Activated CD8-positive, alpha-beta T cell treated with anti-CD3 and anti-CD28 coated beads for 36 hours (primary cell): ENCODE measurements at regions not wholly inside any gene's neighbourhood (a gene's known extent, or its start where the extent isn't known, plus 50 kb on each side); places are given as distances from the start of the nearest gene placed in this dataset.

Experiments used
- ATAC-seq: fragments of 200-7000 bp; cut with Tn5 transposase; one replicate; pipeline ENCODE4 v1.10.0; 2021; ENCODE audit warnings: mild to moderate bottlenecking, moderate library complexity
- CTCF ChIA-PET: fragments of 350-600 bp; sonication (Branson Sonifier 250); formaldehyde crosslinking; loops from one replicate; lab custom pipeline; 2021; ENCODE audit warnings: antibody characterized with exemption; lab: Charles Lee
- POLR2A ChIA-PET: fragments of 350-600 bp; sonication (Branson Sonifier 250); formaldehyde crosslinking; loops from one replicate; lab custom pipeline; 2021; ENCODE audit warnings: antibody characterized with exemption; lab: Charles Lee
- DNase-seq: peaks from one replicate; pipeline ENCODE4 v3.0.0-alpha.2; 2020
- H3K27ac Mint-ChIP-seq: one replicate; pipeline ENCODE4 v1.8.0; 2021; ENCODE audit warnings: mild to moderate bottlenecking, mixed read lengths
- H3K27me3 Mint-ChIP-seq: one replicate; pipeline ENCODE4 v1.8.0; 2021; ENCODE audit warnings: mixed read lengths
- H3K36me3 Mint-ChIP-seq: one replicate; pipeline ENCODE4 v1.8.0; 2021; ENCODE audit warnings: low read depth, mixed read lengths
- H3K4me1 Mint-ChIP-seq: one replicate; pipeline ENCODE4 v1.8.0; 2021; ENCODE audit warnings: low read depth, mixed read lengths
- H3K4me3 Mint-ChIP-seq: one replicate; pipeline ENCODE4 v1.8.0; 2021; ENCODE audit warnings: mild to moderate bottlenecking, moderate library complexity, mixed read lengths
- H3K9me3 Mint-ChIP-seq: one replicate; pipeline ENCODE4 v1.8.0; 2021; ENCODE audit warnings: mixed read lengths
- intact Hi-C: fragments of 100-400 bp; cut with micrococcal nuclease; formaldehyde crosslinking; loops from one replicate; pipeline ENCODE4 v1.10.0; 2022
- TF ChIP-seq, protein P1 (sequence below): fragments of 200-600 bp; IDR thresholded peaks from one replicate; pipeline ENCODE4 v1.8.0; 2022; ENCODE audit warnings: antibody characterized with exemption, mild to moderate bottlenecking

DNA sequence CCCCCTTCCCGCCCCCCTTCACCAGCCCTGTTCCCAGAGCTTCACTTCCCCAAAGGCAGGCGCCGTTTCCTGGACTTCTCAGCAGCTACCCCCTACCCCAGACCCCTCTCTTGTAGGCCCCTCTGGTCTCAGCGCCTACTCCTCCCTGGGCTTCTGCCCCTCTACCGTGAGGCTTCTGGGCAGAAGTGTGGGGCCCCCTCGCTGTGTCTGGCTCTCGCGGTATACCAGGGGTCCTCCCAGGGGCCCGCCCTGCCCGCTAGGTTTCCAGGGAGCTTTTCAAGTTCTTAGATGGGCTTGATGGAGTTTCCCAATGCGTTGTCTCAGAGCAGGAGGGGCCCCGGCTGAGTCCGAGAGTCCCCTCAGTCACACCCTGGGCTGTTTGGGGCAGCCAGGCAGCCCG is 247.1 kb downstream of the SEC14L1 start:
- H3K4me3 Mint-ChIP-seq, result no peak overlapping the region

DNA sequence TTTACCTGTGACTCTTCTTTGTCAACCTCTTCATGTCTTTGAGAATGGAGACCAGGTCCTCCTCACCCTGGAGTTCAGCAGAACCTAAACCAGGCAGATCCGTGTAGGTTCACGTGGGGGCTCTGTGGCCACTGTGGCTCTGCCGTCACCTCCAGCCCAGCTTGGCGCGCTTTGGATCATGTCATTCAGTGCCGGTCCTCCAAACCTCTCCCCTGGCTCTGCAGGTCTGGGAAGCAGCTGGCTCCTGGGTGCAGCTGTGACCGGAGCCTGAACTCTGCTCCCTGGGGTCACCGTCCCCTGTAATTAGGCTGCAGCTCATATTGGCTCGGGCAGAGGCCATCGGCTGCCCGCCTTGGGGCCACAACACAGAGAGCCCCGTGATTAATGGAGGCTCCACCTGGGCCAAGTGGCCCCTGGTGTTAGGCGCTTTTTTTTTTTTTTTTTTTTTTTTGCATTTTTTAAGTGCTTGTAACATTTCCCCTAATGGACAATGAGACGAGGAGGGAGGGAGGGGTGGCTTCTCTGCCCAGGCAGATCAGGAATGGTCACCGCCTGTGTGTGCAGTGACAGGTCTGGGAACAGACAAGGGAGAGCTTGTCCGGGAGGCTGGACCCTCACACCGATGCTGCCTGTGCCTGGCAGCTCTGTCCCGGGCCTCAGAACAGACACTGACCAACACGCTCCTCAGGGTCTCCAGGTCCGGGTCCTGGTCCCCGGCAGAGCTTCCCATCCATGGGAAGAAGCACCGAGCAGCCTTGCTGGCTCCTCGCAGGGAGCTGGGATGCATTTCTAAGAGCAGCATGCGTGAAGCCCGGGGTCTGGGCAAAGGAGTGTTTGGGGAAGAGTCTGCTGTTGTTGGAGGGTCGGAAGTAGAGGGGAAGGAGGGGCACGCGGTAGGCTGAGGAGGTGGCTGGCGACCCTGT is 247.9 kb downstream of the SEC14L1 start:
- POLR2A ChIA-PET, result interaction anchor here (0.6 to 4.3 kb wide), 15 partner anchors 12 to 455 kb away, joined by 3 to 52 read pairs (median 5); no protein-coding TSS in a partner anchor
- peak overlapping the region; percentile 81 for H3K4me3 Mint-ChIP-seq
- DNase-seq (no peak), ATAC-seq (no peak)
- TF ChIP-seq, protein P1, sequence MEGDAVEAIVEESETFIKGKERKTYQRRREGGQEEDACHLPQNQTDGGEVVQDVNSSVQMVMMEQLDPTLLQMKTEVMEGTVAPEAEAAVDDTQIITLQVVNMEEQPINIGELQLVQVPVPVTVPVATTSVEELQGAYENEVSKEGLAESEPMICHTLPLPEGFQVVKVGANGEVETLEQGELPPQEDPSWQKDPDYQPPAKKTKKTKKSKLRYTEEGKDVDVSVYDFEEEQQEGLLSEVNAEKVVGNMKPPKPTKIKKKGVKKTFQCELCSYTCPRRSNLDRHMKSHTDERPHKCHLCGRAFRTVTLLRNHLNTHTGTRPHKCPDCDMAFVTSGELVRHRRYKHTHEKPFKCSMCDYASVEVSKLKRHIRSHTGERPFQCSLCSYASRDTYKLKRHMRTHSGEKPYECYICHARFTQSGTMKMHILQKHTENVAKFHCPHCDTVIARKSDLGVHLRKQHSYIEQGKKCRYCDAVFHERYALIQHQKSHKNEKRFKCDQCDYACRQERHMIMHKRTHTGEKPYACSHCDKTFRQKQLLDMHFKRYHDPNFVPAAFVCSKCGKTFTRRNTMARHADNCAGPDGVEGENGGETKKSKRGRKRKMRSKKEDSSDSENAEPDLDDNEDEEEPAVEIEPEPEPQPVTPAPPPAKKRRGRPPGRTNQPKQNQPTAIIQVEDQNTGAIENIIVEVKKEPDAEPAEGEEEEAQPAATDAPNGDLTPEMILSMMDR, result no peak
- intact Hi-C loops, result no loop called here
- H3K36me3 Mint-ChIP-seq, result peaks cover 7% of the 10 kb centered on the region
- peaks cover 78% of the 10 kb centered on the region for H3K4me1 Mint-ChIP-seq
- H3K27ac Mint-ChIP-seq, result peak overlapping the region; percentile 95
- H3K9me3 Mint-ChIP-seq, result no peaks in the 10 kb centered on the region
- CTCF ChIA-PET, result interaction anchor here (1.3 to 5.1 kb wide), 7 partner anchors 12 to 57 kb away, joined by 3 to 64 read pairs (median 12); no protein-coding TSS in a partner anchor
- no peaks in the 10 kb centered on the region for H3K27me3 Mint-ChIP-seq

More for the DNA sequence above, 247.1 kb downstream of the SEC14L1 start:
- Mint-ChIP-seq H3K27ac (no peak overlapping the region), H3K36me3 (peaks cover 7% of the 10 kb centered on the region), H3K9me3 (no peaks in the 10 kb centered on the region), H3K27me3 (no peaks in the 10 kb centered on the region), H3K4me1 (peaks cover 82% of the 10 kb centered on the region)
- CTCF ChIA-PET, result interaction anchor here (1.4 to 5.1 kb wide), 5 partner anchors 13 to 56 kb away, joined by 3 to 64 read pairs (median 15); no protein-coding TSS in a partner anchor
- TF ChIP-seq, protein P1, result no peak
- POLR2A ChIA-PET, result interaction anchor here (0.6 to 4.3 kb wide), 6 partner anchors 12 to 456 kb away, joined by 3 to 52 read pairs (median 4); no protein-coding TSS in a partner anchor
- no peak for DNase-seq
- ATAC-seq, result no peak
- intact Hi-C loops, result no loop called here

DNA sequence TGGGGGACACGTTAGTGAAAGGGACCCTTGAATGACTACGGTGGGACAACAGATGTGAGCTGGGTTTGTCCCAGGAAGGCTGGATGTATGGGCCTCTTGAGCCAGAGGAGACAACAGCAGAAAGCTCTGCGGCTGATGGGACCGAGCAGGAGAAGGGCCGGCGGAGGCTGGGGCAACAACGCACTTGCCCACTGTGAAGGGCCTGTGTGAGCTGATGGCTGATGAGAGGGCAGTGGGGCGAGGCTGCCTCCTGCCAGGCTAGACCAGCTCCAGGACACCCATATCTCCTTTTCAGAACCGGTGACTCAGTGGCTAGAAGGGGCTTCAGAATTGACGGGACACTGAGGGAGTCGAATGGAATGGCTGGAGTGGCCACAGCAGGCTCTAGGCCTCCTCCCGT is 250.1 kb downstream of the SEC14L1 start:
- Mint-ChIP-seq H3K9me3 (no peaks in the 10 kb centered on the region), H3K4me1 (peaks cover 76% of the 10 kb centered on the region), H3K27ac (peak overlapping the region; percentile 75), H3K4me3 (peak overlapping the region; percentile 81), H3K36me3 (peaks cover 7% of the 10 kb centered on the region), H3K27me3 (no peaks in the 10 kb centered on the region)
- ChIA-PET POLR2A (interaction anchor here (0.6 to 3.7 kb wide), 14 partner anchors 9 to 66 kb away, joined by 3 to 20 read pairs (median 4); no protein-coding TSS in a partner anchor), CTCF (interaction anchor here (1.0 to 5.1 kb wide), 5 partner anchors 10 to 39 kb away, joined by 3 to 64 read pairs (median 4); no protein-coding TSS in a partner anchor)
- intact Hi-C loops, result no loop called here
- ATAC-seq, result no peak
- no peak for DNase-seq
- TF ChIP-seq, protein P1, result no peak

DNA sequence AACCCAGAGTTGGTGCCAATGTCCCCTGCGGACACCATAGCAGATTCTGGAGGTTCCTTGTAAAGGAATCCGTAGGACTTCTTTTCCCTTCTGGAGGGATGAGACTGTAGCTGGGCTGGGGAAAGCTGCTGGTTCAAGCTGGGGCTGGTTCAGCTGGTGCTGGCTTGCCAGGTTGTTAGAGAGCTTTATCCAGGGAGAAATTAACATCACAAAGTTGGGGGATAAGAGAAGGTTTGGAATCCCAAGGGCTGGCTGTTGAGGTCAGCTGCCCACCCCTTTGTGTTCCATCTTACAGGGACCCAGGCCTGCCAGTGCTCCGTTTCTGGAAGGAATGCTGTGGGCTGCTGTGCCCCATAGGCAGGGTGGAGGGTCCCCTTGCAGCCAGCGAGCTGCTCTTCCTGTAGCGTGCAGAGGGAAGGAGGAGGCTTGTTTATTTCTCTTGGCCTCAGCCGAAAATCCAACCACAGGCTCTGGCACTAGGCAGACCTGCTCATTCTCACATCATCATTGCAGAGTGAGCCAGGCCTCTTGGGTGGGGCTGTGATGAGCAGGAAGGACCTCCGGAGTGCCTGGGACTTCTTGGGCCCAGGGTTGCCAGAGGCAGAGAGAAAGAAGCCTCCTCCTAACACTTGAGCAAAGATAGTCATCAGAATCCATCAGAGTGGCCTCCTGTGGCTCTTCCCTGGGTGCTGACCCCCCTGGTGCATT is 251.1 kb downstream of the SEC14L1 start:
- Mint-ChIP-seq H3K4me3 (peak overlapping the region; percentile 81), H3K4me1 (peaks cover 68% of the 10 kb centered on the region), H3K27ac (peak overlapping the region; percentile 85), H3K27me3 (no peaks in the 10 kb centered on the region), H3K9me3 (no peaks in the 10 kb centered on the region), H3K36me3 (peaks cover 7% of the 10 kb centered on the region)
- DNase-seq (peak; percentile 84), ATAC-seq (peak; percentile 62)
- intact Hi-C loops, result no loop called here
- ChIA-PET CTCF (interaction anchor here (1.0 to 5.1 kb wide), 6 partner anchors 9 to 60 kb away, joined by 3 to 64 read pairs (median 4); no protein-coding TSS in a partner anchor), POLR2A (interaction anchor here (0.8 to 3.7 kb wide), 11 partner anchors 10 to 80 kb away, joined by 3 to 14 read pairs (median 4); no protein-coding TSS in a partner anchor)
- TF ChIP-seq, protein P1, result no peak
